A673 (cell line): ENCODE measurements at regions not wholly inside any gene's neighbourhood (a gene's known extent, or its start where the extent isn't known, plus 50 kb on each side); places are given as distances from the start of the nearest gene placed in this dataset.

Experiments used
- BruUV-seq: library from RNA; stranded (reverse); fragments of 400-500 nt; replicated peaks from 2 replicates; lab custom pipeline; 2021; lab: Mats Ljungman, UMichigan
- CTCF ChIA-PET: fragments of 300-600 bp; sonication (Branson Sonifier 250); formaldehyde crosslinking; loops from one replicate; lab custom pipeline; 2022; ENCODE audit warnings: antibody characterized with exemption; lab: Charles Lee
- POLR2A ChIA-PET: fragments of 300-600 bp; sonication (Branson Sonifier 250); formaldehyde crosslinking; loops from one replicate; lab custom pipeline; 2022; ENCODE audit warnings: antibody characterized with exemption; ENCODE audit not compliant: low non-redundant PET; lab: Charles Lee
- DNase-seq: peaks from one replicate; pipeline ENCODE4 v3.0.0-alpha.2; 2015; ENCODE audit warnings: low spot score
- H3K27ac ChIP-seq: fragments of 200-600 bp; sonication (generic); 2 replicates; pipeline ENCODE4 v1.5.1; 2016; ENCODE audit warnings: mixed run types, low read depth, mild to moderate bottlenecking, mixed read lengths, antibody characterized with exemption, low read length; ENCODE audit not compliant: poor library complexity, severe bottlenecking
- H3K27me3 ChIP-seq: fragments of 200-600 bp; sonication (generic); replicated peaks from 2 replicates; pipeline ENCODE4 v1.6.1; 2017; ENCODE audit warnings: mixed run types, low read depth, mild to moderate bottlenecking, mixed read lengths, antibody characterized with exemption, low read length; ENCODE audit not compliant: insufficient read depth, poor library complexity
- H3K36me3 ChIP-seq: fragments of 200-600 bp; sonication (generic); 2 replicates; pipeline ENCODE4 v1.6.1; 2016; ENCODE audit warnings: mixed run types, mild to moderate bottlenecking, mixed read lengths, antibody characterized with exemption, low read length; ENCODE audit not compliant: insufficient read depth, poor library complexity, severe bottlenecking
- H3K4me1 ChIP-seq: fragments of 200-600 bp; sonication (generic); 2 replicates; pipeline ENCODE4 v1.6.1; 2017; ENCODE audit warnings: mixed run types, mild to moderate bottlenecking, mixed read lengths, antibody characterized with exemption, low read length; ENCODE audit not compliant: insufficient read depth, poor library complexity, severe bottlenecking
- H3K4me3 ChIP-seq: fragments of 200-600 bp; sonication (generic); 2 replicates; pipeline ENCODE4 v1.5.1; 2016; ENCODE audit warnings: low read depth, mixed run types, mild to moderate bottlenecking, mixed read lengths, low read length; ENCODE audit not compliant: poor library complexity, severe bottlenecking
- H3K9me3 ChIP-seq: fragments of 200-600 bp; sonication (generic); 2 replicates; pipeline ENCODE4 v1.6.1; 2016; ENCODE audit warnings: mixed run types, low read depth, mild to moderate bottlenecking, mixed read lengths, antibody characterized with exemption, low read length; ENCODE audit not compliant: poor library complexity, severe bottlenecking
- EZH2 ChIP-seq: fragments of 200-600 bp; sonication (generic); IDR thresholded peaks from 2 replicates; pipeline ENCODE4 v1.6.1; 2017; ENCODE audit warnings: borderline replicate concordance, low read depth, mild to moderate bottlenecking, mixed read lengths, antibody characterized with exemption, low read length; ENCODE audit not compliant: poor library complexity, severe bottlenecking
- intact Hi-C: fragments of 100-400 bp; cut with micrococcal nuclease; formaldehyde crosslinking; loops from one replicate; pipeline ENCODE4 v1.10.0; 2022; ENCODE audit not compliant: unreplicated experiment
- TF ChIP-seq, protein P1 (sequence below): fragments of 300-800, 200-600 bp; sonication (generic); conservative IDR thresholded peaks from 2 replicates; pipeline ENCODE4 v1.5.1; 2017; ENCODE audit warnings: low read depth, mild to moderate bottlenecking, antibody characterized with exemption, low read length, moderate library complexity, mixed read lengths

DNA sequence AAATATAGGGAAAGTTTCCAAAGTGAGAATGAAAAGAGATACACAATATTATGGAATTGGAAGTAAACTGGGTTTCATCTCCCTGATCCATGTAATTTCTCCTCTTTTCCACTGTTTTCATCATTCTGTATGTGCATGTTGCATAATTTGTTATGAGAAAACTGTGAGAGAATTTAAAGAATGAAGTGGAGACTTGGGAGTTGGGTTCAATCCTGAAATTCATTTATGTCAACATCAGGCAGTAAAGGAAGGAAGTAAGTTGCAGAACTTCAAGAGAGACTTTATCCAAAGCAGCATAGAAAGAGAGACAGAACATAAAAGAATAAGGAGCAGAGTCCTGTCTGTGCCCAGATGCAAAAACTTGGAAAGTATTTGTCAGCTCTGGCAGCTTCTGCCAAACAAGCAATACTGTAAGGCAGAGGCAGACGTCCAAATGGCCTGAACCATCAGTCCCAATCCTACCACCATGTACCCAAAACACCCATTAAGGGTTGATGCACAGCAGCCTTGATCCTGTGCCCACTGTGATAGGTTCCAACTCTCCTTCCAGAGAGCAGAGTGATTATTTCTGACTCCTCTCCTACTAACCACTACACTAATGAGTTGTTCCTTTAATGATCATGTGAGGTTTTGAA, 425.3 kb upstream of the CDH6 start:
- BruUV-seq, result no TSS peak
- H3K27me3 ChIP-seq, result no peaks in the 10 kb centered on the region
- CTCF ChIA-PET, result no interaction called here
- H3K36me3 ChIP-seq, result no peaks in the 10 kb centered on the region
- intact Hi-C loops, result no loop called here
- no peaks in the 10 kb centered on the region for H3K4me1 ChIP-seq
- no peak overlapping the region for H3K4me3 ChIP-seq
- H3K9me3 ChIP-seq, result no peaks in the 10 kb centered on the region
- no peak overlapping the region for H3K27ac ChIP-seq
- POLR2A ChIA-PET, result no interaction called here
- TF ChIP-seq, protein P1, sequence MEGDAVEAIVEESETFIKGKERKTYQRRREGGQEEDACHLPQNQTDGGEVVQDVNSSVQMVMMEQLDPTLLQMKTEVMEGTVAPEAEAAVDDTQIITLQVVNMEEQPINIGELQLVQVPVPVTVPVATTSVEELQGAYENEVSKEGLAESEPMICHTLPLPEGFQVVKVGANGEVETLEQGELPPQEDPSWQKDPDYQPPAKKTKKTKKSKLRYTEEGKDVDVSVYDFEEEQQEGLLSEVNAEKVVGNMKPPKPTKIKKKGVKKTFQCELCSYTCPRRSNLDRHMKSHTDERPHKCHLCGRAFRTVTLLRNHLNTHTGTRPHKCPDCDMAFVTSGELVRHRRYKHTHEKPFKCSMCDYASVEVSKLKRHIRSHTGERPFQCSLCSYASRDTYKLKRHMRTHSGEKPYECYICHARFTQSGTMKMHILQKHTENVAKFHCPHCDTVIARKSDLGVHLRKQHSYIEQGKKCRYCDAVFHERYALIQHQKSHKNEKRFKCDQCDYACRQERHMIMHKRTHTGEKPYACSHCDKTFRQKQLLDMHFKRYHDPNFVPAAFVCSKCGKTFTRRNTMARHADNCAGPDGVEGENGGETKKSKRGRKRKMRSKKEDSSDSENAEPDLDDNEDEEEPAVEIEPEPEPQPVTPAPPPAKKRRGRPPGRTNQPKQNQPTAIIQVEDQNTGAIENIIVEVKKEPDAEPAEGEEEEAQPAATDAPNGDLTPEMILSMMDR, result no peak
- DNase-seq, result no peak

- H3K9me3 ChIP-seq, result no peaks in the 10 kb centered on the region
- ChIA-PET POLR2A (no interaction called here), CTCF (no interaction called here)
- intact Hi-C loops, result no loop called here
- no peak overlapping the region for H3K27ac ChIP-seq
- no peak for DNase-seq
- TF ChIP-seq EZH2, result no peak
- TF ChIP-seq, protein P1, result no peak
- no TSS peak for BruUV-seq
- H3K36me3 ChIP-seq, result no peaks in the 10 kb centered on the region
- H3K4me1 ChIP-seq, result no peaks in the 10 kb centered on the region
- no peaks in the 10 kb centered on the region for H3K27me3 ChIP-seq
- no peak overlapping the region for H3K4me3 ChIP-seq
Observed at GRCh38 chr5:30765706-30766105, 427.8 kb upstream of the CDH6 start.

GRCh38 chr5:30765227-30765626, 428.3 kb upstream of the CDH6 start:
- TF ChIP-seq, protein P1, result no peak
- TF ChIP-seq EZH2, result no peak
- no peaks in the 10 kb centered on the region for H3K4me1 ChIP-seq
- ChIA-PET CTCF (no interaction called here), POLR2A (no interaction called here)
- H3K4me3 ChIP-seq, result no peak overlapping the region
- no peak overlapping the region for H3K27ac ChIP-seq
- intact Hi-C loops, result no loop called here
- H3K9me3 ChIP-seq, result no peaks in the 10 kb centered on the region
- no TSS peak for BruUV-seq
- peak; percentile 3 for DNase-seq
- no peaks in the 10 kb centered on the region for H3K27me3 ChIP-seq
- H3K36me3 ChIP-seq, result no peaks in the 10 kb centered on the region
